ENCODE measurements at regions not wholly inside any gene's neighbourhood (a gene's known extent, or its start where the extent isn't known, plus 50 kb on each side); places are given as distances from the start of the nearest gene placed in this dataset.

DNA sequence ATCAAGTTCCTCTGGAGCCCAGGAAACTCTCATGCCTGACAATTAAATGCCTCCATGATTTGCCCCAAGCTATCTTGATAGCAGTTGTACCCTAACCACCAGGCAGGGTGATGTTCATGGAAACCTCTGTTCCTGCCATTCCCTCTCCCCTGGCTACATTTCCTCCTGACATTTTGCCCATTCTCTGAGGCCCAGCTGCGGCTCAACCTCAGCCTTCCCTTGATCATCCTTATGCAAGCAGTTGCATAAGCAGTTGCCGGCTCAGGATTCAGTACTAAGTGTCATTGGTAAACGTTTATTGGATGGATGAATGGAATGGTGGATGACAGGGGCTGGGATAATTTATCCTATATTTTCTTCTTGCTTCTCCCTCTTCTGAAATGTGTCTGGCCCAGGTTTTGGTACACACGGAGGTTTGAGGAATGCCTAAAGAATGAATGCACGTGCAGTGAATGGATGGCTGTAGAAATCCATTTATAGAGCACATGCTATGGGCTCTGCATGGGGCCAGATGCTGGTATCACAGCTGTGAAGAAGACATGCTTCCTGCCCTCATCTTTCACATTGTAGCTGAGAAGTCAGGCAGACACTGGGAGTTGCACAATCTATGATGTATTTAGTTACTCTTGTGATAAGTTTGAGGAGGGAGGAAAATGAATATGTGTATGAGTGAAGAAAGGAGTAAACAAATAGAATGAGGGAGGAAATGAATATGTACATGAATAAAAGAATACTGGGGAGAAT, 261.8 kb downstream of the FOXD2 start:
- Histone ChIP-seq H3K27ac (no peak overlapping the region), H3K4me1 (replicated peaks in 1 of 2) (peaks cover 38 to 47% of the 10 kb centered on the region in 2 donors), H3K4me3 (no peak overlapping the region)
- in situ Hi-C loops (cut with MboI; ENCODE audit: low pct_unique_long_range_greater_than_20kb in 2 of 9, low sequenced_read_pairs in 9 of 9, unreplicated experiment in 9 of 9) = loop anchor here in 7 of 9 experiments (10.0 to 25.0 kb wide), 4 partner anchors 162 to 512 kb away; partner anchors contain the start of genes PDZK1IP1 (in 5 of the 7) and FOXD2 (in 1 of the 7)
- peak in 3 of 8 experiments; percentile 86 to 91 (median 90) for ATAC-seq (replicated peaks in 6 of 8)
- 33 to 90% (median 46%) methylated on average over 2 to 5 of the region's 5 CpGs; no CpG with 5 or more reads in 2 of the 10 experiments for WGBS, 10 experiments

- 100% methylated on average over 1 to 2 of the region's 2 CpGs; no CpG with 5 or more reads in 5 of the 10 experiments for WGBS, 10 experiments
- in situ Hi-C loops (cut with MboI; ENCODE audit: low pct_unique_long_range_greater_than_20kb in 2 of 9, low sequenced_read_pairs in 9 of 9, unreplicated experiment in 9 of 9) = loop anchor here in 7 of 9 experiments (10.0 to 25.0 kb wide), 4 partner anchors 164 to 514 kb away; partner anchors contain the start of genes PDZK1IP1 (in 5 of the 7) and FOXD2 (in 1 of the 7)
- no peak for ATAC-seq (replicated peaks in 6 of 8)
- H3K4me1 ChIP-seq (replicated peaks in 1 of 2) = peaks cover 35 to 42% of the 10 kb centered on the region in 2 donors
- H3K4me3 ChIP-seq = no peak overlapping the region
- H3K27ac ChIP-seq = no peak overlapping the region
Measured at GRCh38 chr1:47701283-47701682, 263.4 kb downstream of the FOXD2 start.

DNA sequence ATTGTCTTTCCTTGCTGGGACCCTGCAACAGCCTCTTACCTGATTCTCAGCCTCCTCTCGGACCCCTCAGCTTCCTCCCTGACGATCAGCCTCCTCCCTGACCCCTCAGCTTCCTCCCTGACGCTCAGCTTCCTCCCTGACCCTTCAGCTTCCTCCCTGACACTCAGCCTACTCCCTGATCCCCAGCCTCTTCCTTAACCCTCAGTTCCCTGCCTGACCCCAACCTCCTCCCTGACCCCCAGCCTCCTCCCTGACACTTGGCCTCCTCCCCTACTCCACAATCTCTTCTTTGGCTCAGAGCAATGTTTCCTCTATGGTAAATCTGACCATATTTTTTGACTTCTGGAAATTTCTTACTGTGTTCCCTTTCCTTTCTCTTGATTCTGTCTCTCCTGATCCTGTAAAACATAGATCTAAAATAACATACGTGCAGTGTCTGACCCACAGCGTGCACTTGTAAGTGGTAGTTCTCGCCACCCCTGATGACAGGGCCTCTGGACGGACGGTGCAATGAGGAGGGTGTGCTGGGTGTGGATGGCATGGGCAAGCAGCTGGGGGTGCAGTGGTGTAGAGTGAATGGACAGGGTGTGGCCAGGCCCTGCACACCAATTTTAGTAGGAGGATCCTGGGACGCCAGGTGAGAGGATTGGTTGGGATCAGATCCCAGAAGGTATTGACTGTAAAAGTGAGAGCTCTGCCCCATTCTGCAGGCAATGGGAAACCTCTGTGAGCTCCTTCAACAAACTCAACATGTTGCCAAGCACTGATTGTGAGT, 264.1 kb downstream of the FOXD2 start:
- no peak overlapping the region for H3K27ac ChIP-seq
- peaks cover 29 to 36% of the 10 kb centered on the region in 2 donors for H3K4me1 ChIP-seq (replicated peaks in 1 of 2)
- in situ Hi-C loops (cut with MboI; ENCODE audit: low pct_unique_long_range_greater_than_20kb in 2 of 9, low sequenced_read_pairs in 9 of 9, unreplicated experiment in 9 of 9) = loop anchor here in 7 of 9 experiments (10.0 to 25.0 kb wide), 4 partner anchors 165 to 515 kb away; partner anchors contain the start of genes PDZK1IP1 (in 5 of the 7) and FOXD2 (in 1 of the 7)
- 60 to 97% (median 87%) methylated on average over 2 to 9 of the region's 9 CpGs; no CpG with 5 or more reads in 3 of the 10 experiments for WGBS, 10 experiments
- H3K4me3 ChIP-seq = no peak overlapping the region
- no peak for ATAC-seq (replicated peaks in 6 of 8)

- 0 to 48% (median 31%) methylated on average over 1 to 9 of the region's 9 CpGs; no CpG with 5 or more reads in 2 of the 10 experiments for WGBS, 10 experiments
- Histone ChIP-seq H3K4me1 (replicated peaks in 1 of 2) (peaks cover 22 to 28% of the 10 kb centered on the region in 2 donors), H3K4me3 (no peak overlapping the region), H3K27ac (peak overlapping the region in 1 of 2 donors; percentile 38)
- peak in 5 of 8 experiments; percentile 77 to 93 (median 88) for ATAC-seq (replicated peaks in 6 of 8)
- in situ Hi-C loops (cut with MboI; ENCODE audit: low pct_unique_long_range_greater_than_20kb in 2 of 9, low sequenced_read_pairs in 9 of 9, unreplicated experiment in 9 of 9) = loop anchor here in 7 of 9 experiments (10.0 to 25.0 kb wide), 4 partner anchors 166 to 516 kb away; partner anchors contain the start of genes PDZK1IP1 (in 5 of the 7) and FOXD2 (in 1 of the 7)
Measured at GRCh38 chr1:47703156-47703825, 265.4 kb downstream of the FOXD2 start.

DNA sequence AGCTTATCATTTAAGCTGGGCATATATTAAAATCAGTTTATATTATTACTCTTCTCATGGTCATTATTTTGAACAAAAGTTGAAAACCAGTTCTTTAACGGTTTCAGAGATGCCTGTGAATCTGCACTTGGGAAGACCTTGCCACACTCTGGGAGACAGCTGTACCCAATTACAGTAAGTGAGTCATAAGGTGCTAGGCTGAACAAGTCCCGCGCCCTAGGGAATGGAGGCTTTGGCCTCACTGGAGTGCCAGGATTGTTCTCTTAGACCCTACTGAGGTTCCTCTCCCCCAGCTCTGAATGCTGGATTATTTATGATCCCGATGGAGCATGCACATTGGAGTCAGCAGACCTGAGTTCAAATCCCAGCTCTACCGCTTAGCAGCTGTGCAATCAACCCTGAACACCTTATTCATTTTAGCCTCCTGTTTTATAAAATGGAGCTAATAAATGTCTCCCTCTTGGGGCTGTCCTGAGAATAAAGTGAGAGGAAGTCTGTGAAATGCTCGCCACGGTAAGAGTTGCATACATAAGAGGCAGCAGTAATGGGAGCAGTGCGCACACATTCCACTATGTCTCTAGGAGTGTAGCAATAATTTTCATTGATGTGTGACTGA, 266.2 kb downstream of the FOXD2 start:
- 14 to 100% (median 84%) methylated on average over 2 to 8 of the region's 8 CpGs for WGBS, 10 experiments
- Histone ChIP-seq H3K4me1 (replicated peaks in 1 of 2) (peaks cover 29 to 34% of the 10 kb centered on the region in 2 donors), H3K27ac (no peak overlapping the region), H3K4me3 (no peak overlapping the region)
- ATAC-seq (replicated peaks in 6 of 8) = peak in 2 of 8 experiments; percentile 20 to 47
- in situ Hi-C loops (cut with MboI; ENCODE audit: low pct_unique_long_range_greater_than_20kb in 2 of 9, low sequenced_read_pairs in 9 of 9, unreplicated experiment in 9 of 9) = loop anchor here in 7 of 9 experiments (10.0 to 25.0 kb wide), 4 partner anchors 167 to 517 kb away; partner anchors contain the start of genes PDZK1IP1 (in 5 of the 7) and FOXD2 (in 1 of the 7)

GRCh38 chr1:47705517-47706130, 267.8 kb downstream of the FOXD2 start:
- 0 to 60% (median 34%) methylated on average over 1 to 6 of the region's 6 CpGs; no CpG with 5 or more reads in 2 of the 10 experiments for WGBS, 10 experiments
- in situ Hi-C loops (cut with MboI; ENCODE audit: low pct_unique_long_range_greater_than_20kb in 2 of 9, low sequenced_read_pairs in 9 of 9, unreplicated experiment in 9 of 9) = loop anchor here in 7 of 9 experiments (5.0 to 25.0 kb wide), 5 partner anchors 168 to 518 kb away; partner anchors contain the start of genes PDZK1IP1 (in 5 of the 7) and FOXD2 (in 2 of the 7)
- H3K4me3 ChIP-seq = no peak overlapping the region
- peaks cover 23 to 27% of the 10 kb centered on the region in 2 donors for H3K4me1 ChIP-seq (replicated peaks in 1 of 2)
- no peak for ATAC-seq (replicated peaks in 6 of 8)
- no peak overlapping the region for H3K27ac ChIP-seq

- Histone ChIP-seq H3K4me3 (no peak overlapping the region), H3K4me1 (replicated peaks in 1 of 2) (peaks cover 20 to 23% of the 10 kb centered on the region in 2 donors), H3K27ac (no peak overlapping the region)
- no peak for ATAC-seq (replicated peaks in 6 of 8)
- in situ Hi-C loops (cut with MboI; ENCODE audit: low pct_unique_long_range_greater_than_20kb in 2 of 9, low sequenced_read_pairs in 9 of 9, unreplicated experiment in 9 of 9) = loop anchor here in 7 of 9 experiments (5.0 to 25.0 kb wide), 5 partner anchors 170 to 520 kb away; partner anchors contain the start of genes PDZK1IP1 (in 5 of the 7) and FOXD2 (in 2 of the 7)
- 40 to 80% (median 59%) methylated on average over 1 to 2 of the region's 6 CpGs; no CpG with 5 or more reads in 7 of the 10 experiments for WGBS, 10 experiments
Measured at GRCh38 chr1:47707503-47707902, 269.7 kb downstream of the FOXD2 start.

- no peak for ATAC-seq (replicated peaks in 6 of 8)
- in situ Hi-C loops (cut with MboI; ENCODE audit: low pct_unique_long_range_greater_than_20kb in 2 of 9, low sequenced_read_pairs in 9 of 9, unreplicated experiment in 9 of 9) = loop anchor here in 7 of 9 experiments (5.0 to 25.0 kb wide), 5 partner anchors 171 to 521 kb away; partner anchors contain the start of genes PDZK1IP1 (in 5 of the 7) and FOXD2 (in 2 of the 7)
- H3K4me1 ChIP-seq (replicated peaks in 1 of 2) = peaks cover 14 to 17% of the 10 kb centered on the region in 2 donors
- no peak overlapping the region for H3K4me3 ChIP-seq
- H3K27ac ChIP-seq = no peak overlapping the region
- WGBS, 10 experiments = 0 to 60% (median 19%) methylated on average over 1 to 13 of the region's 21 CpGs; no CpG with 5 or more reads in 4 of the 10 experiments
Measured at GRCh38 chr1:47708019-47708535, 270.2 kb downstream of the FOXD2 start.

DNA sequence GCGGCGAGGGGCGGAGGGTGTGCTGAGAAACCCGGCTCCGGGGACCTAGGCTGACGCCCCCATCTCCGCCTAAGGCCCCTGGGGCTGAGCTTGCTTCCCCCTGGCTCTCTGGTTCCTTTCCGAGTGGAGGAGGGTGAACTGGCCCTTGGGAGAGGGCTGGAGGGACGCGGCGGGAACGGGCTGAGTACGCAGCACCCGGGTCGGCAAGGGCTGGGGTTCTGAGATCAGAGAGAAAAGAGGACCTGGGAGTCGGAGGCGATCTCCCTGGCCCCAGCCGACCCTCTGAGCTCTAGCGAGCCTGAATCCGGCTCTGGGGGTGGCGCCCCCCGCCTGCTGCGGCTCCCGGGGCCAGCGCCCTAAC, 270.8 kb downstream of the FOXD2 start:
- in situ Hi-C loops (cut with MboI; ENCODE audit: low pct_unique_long_range_greater_than_20kb in 2 of 9, low sequenced_read_pairs in 9 of 9, unreplicated experiment in 9 of 9) = loop anchor here in 7 of 9 experiments (5.0 to 25.0 kb wide), 5 partner anchors 171 to 521 kb away; partner anchors contain the start of genes PDZK1IP1 (in 5 of the 7) and FOXD2 (in 2 of the 7)
- 0 to 10% (median 6%) methylated on average over 2 to 10 of the region's 25 CpGs; no CpG with 5 or more reads in 6 of the 10 experiments for WGBS, 10 experiments
- Histone ChIP-seq H3K4me1 (replicated peaks in 1 of 2) (peaks cover 9 to 11% of the 10 kb centered on the region in 2 donors), H3K27ac (no peak overlapping the region), H3K4me3 (peak overlapping the region in 1 of 5 donors; percentile 27)
- ATAC-seq (replicated peaks in 6 of 8) = peak in 3 of 8 experiments; percentile 1 to 3 (median 2)

DNA sequence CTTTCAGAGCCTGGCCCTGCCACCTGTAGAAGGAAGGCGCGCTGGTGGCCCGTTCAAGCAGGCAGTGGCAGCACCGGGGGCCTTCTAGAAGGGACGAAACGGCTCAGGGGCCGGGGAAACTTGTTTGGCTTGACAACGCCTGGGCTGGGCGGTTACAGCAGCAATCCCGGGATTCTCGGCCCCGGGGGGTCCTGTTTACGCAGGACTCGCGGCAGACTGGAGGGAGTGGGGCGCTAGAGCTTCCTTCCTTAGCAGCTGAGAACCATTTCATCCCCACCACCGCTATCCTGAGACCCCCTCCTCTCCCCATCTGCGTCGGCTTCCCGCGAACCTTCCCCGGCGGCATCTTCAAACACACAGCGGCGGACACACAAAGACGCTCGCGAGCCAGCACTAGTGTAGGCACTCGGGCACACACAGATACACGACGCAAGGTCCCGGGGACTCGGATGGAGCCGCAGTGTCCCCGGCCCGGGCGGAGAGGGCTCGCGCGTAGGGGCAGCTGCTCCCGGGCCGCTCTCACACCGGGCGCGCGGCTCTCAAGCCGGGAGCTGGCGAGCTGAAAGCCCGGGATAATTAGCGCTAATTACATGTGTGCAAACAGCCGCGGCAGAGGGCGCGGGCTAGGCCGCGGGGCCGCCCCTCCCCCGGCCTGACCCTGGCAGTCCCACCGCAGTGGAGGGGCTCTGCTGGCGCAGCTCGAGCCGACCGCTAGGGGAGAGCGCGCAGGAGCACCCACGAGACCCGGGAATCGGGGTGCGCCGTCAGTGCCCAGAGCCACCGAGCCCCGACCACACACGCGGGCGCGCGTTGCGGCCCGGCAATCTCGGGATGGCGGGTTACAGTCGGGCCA, 271.4 kb downstream of the FOXD2 start:
- Histone ChIP-seq H3K27ac (no peak overlapping the region), H3K4me1 (replicated peaks in 1 of 2) (peaks cover 9 to 11% of the 10 kb centered on the region in 2 donors), H3K4me3 (peak overlapping the region; percentile 3 to 27 (median 22))
- 0 to 10% (median 1%) methylated on average over 2 to 51 of the region's 82 CpGs; no CpG with 5 or more reads in 1 of the 10 experiments for WGBS, 10 experiments
- peak; percentile 19 to 78 (median 74) for ATAC-seq (replicated peaks in 6 of 8)
- in situ Hi-C loops (cut with MboI; ENCODE audit: low pct_unique_long_range_greater_than_20kb in 2 of 9, low sequenced_read_pairs in 9 of 9, unreplicated experiment in 9 of 9) = loop anchor here in 7 of 9 experiments (5.0 to 25.0 kb wide), 5 partner anchors 172 to 522 kb away; partner anchors contain the start of genes PDZK1IP1 (in 5 of the 7) and FOXD2 (in 2 of the 7)

Measured in motor neuron (in vitro differentiated cells).